Esophagus squamous epithelium (tissue), 4 donors: ENCODE measurements at regions not wholly inside any gene's neighbourhood (a gene's known extent, or its start where the extent isn't known, plus 50 kb on each side); places are given as distances from the start of the nearest gene placed in this dataset.

Source experiments
- CTCF ChIP-seq, 6 experiments: fragments of 450-650 bp in 4 of 6; fragments of 200-600 bp in 2 of 6; sonication (generic) in 2 of 6; IDR thresholded peaks; one replicate each; pipeline ENCODE4 v1.5.1; 2016 to 2019; ENCODE audit warnings: antibody characterized with exemption in 6 of 6, mild to moderate bottlenecking in 4 of 6, moderate library complexity in 4 of 6
- POLR2A ChIP-seq, 4 donors: fragments of 450-650 bp; IDR thresholded peaks; one replicate each; pipeline ENCODE4 v1.6.1; 2017; ENCODE audit warnings: antibody characterized with exemption in 4 of 4, mild to moderate bottlenecking in 4 of 4, moderate library complexity in 3 of 4

- TF ChIP-seq CTCF (IDR thresholded peaks at IDR 0.05) (no peak), POLR2A (IDR thresholded peaks at IDR 0.05) (no peak)
Observed at GRCh38 chr5:58356662-58357061, 103.2 kb downstream of the PLK2 start.
